Stimulated activated effector memory CD8-positive, alpha-beta T cell treated with anti-CD3 and anti-CD28 coated beads, Interleukin-12 subunit alpha, Interleukin-12 subunit beta, amount 100 ng/mL, for 72 hours (primary cell): ENCODE measurements at regions not wholly inside any gene's neighbourhood (a gene's known extent, or its start where the extent isn't known, plus 50 kb on each side); places are given as distances from the start of the nearest gene placed in this dataset.

ENCODE experiments used
- ATAC-seq: fragments of 150-1000 bp; cut with Tn5 transposase; 2 replicates; pipeline ENCODE4 v1.10.0; 2021
- DNase-seq, 2 donors: peaks; one replicate each; pipeline ENCODE4 v3.0.0; 2021 to 2022; ENCODE audit warnings: low spot score in 2 of 2
- H3K27ac Mint-ChIP-seq: one replicate; pipeline ENCODE4 v1.8.0; 2022; ENCODE audit warnings: mild to moderate bottlenecking, mixed read lengths
- H3K36me3 Mint-ChIP-seq: one replicate; pipeline ENCODE4 v1.8.0; 2022; ENCODE audit warnings: mild to moderate bottlenecking, mixed read lengths
- H3K4me1 Mint-ChIP-seq: one replicate; pipeline ENCODE4 v1.8.0; 2022; ENCODE audit warnings: mixed read lengths
- H3K4me3 Mint-ChIP-seq: one replicate; pipeline ENCODE4 v1.8.0; 2022; ENCODE audit warnings: mild to moderate bottlenecking, mixed read lengths
- H3K9me3 Mint-ChIP-seq: one replicate; pipeline ENCODE4 v1.8.0; 2022; ENCODE audit warnings: mixed read lengths

GRCh38 chr9:124185413-124185812, 72.3 kb upstream of the NEK6 start:
- Mint-ChIP-seq H3K4me1 (peaks cover 18% of the 10 kb centered on the region), H3K36me3 (no peaks in the 10 kb centered on the region), H3K9me3 (no peaks in the 10 kb centered on the region), H3K4me3 (no peak overlapping the region), H3K27ac (no peak overlapping the region)
- DNase-seq (no peak), ATAC-seq (no peak)

GRCh38 chr9:124187311-124187710, 70.4 kb upstream of the NEK6 start:
- Mint-ChIP-seq H3K4me1 (peaks cover 22% of the 10 kb centered on the region), H3K9me3 (no peaks in the 10 kb centered on the region), H3K4me3 (no peak overlapping the region), H3K36me3 (no peaks in the 10 kb centered on the region), H3K27ac (no peak overlapping the region)
- DNase-seq (no peak), ATAC-seq (no peak)

GRCh38 chr9:124188331-124189110, 69.2 kb upstream of the NEK6 start:
- Mint-ChIP-seq H3K4me1 (peaks cover 22% of the 10 kb centered on the region), H3K4me3 (no peak overlapping the region), H3K9me3 (no peaks in the 10 kb centered on the region), H3K36me3 (no peaks in the 10 kb centered on the region), H3K27ac (peak overlapping the region; percentile 5)
- DNase-seq (peak in 1 of 2 donors; percentile 34), ATAC-seq (no peak)

DNA sequence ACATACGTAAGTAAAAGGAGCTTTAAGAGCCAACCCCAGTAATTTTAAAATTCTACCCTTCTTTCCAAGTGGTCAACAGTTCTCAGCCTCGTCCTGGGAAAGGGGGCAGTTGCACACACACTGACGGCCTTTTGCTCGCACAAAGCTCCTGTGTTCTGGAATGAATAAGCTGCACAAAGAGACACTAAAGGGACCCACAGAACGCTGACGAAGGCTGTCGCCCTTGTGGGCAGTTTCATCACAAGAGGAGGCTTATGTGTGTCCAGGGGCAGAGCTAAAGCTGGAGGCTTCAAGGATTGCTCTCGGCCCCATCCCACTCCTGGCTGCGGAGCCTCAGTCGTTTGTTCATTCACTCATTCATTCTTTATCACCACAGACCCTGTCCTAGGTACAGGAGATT, 67.0 kb upstream of the NEK6 start:
- no peak for ATAC-seq
- no peak for DNase-seq
- Mint-ChIP-seq H3K36me3 (no peaks in the 10 kb centered on the region), H3K27ac (no peak overlapping the region), H3K4me1 (peaks cover 22% of the 10 kb centered on the region), H3K4me3 (no peak overlapping the region), H3K9me3 (no peaks in the 10 kb centered on the region)

- peak overlapping the region; percentile 7 for H3K27ac Mint-ChIP-seq
- peaks cover 25% of the 10 kb centered on the region for H3K4me1 Mint-ChIP-seq
- peaks cover 8% of the 10 kb centered on the region for H3K9me3 Mint-ChIP-seq
Observed at GRCh38 chr9:124191691-124192395, 65.9 kb upstream of the NEK6 start.

GRCh38 chr9:124196814-124197176, 61.0 kb upstream of the NEK6 start:
- no peak for DNase-seq
- Mint-ChIP-seq H3K9me3 (peaks cover 10% of the 10 kb centered on the region), H3K36me3 (no peaks in the 10 kb centered on the region), H3K4me1 (peaks cover 38% of the 10 kb centered on the region), H3K4me3 (peak overlapping the region; percentile 45), H3K27ac (peak overlapping the region; percentile 90)
- no peak for ATAC-seq

More at GRCh38 chr9:124191691-124192395, 65.9 kb upstream of the NEK6 start:
- no peaks in the 10 kb centered on the region for H3K36me3 Mint-ChIP-seq
- H3K4me3 Mint-ChIP-seq: no peak overlapping the region
- peak in 1 of 2 donors; percentile 42 for DNase-seq
- no peak for ATAC-seq

GRCh38 chr9:124197177-124198095, 60.3 kb upstream of the NEK6 start:
- H3K4me3 Mint-ChIP-seq: peak overlapping the region; percentile 45
- peaks cover 4% of the 10 kb centered on the region for H3K36me3 Mint-ChIP-seq
- peaks cover 40% of the 10 kb centered on the region for H3K4me1 Mint-ChIP-seq
- DNase-seq: no peak
- ATAC-seq: peak; percentile 77
- H3K9me3 Mint-ChIP-seq: peaks cover 10% of the 10 kb centered on the region
- peak overlapping the region; percentile 90 for H3K27ac Mint-ChIP-seq

- ATAC-seq (no peak), DNase-seq (no peak)
- Mint-ChIP-seq H3K4me1 (peaks cover 49% of the 10 kb centered on the region), H3K27ac (peak overlapping the region; percentile 70), H3K4me3 (no peak overlapping the region), H3K9me3 (peaks cover 10% of the 10 kb centered on the region), H3K36me3 (peaks cover 6% of the 10 kb centered on the region)
Observed at GRCh38 chr9:124198331-124198730, 59.4 kb upstream of the NEK6 start.

GRCh38 chr9:124198948-124199347, 58.8 kb upstream of the NEK6 start:
- peak overlapping the region; percentile 70 for H3K27ac Mint-ChIP-seq
- DNase-seq: no peak
- H3K36me3 Mint-ChIP-seq: peaks cover 6% of the 10 kb centered on the region
- H3K9me3 Mint-ChIP-seq: peaks cover 10% of the 10 kb centered on the region
- peaks cover 55% of the 10 kb centered on the region for H3K4me1 Mint-ChIP-seq
- no peak overlapping the region for H3K4me3 Mint-ChIP-seq
- ATAC-seq: no peak

GRCh38 chr9:124199474-124199873, 58.3 kb upstream of the NEK6 start:
- peaks cover 10% of the 10 kb centered on the region for H3K9me3 Mint-ChIP-seq
- H3K27ac Mint-ChIP-seq: no peak overlapping the region
- no peak for ATAC-seq
- peaks cover 58% of the 10 kb centered on the region for H3K4me1 Mint-ChIP-seq
- H3K4me3 Mint-ChIP-seq: no peak overlapping the region
- peaks cover 6% of the 10 kb centered on the region for H3K36me3 Mint-ChIP-seq
- no peak for DNase-seq

DNA sequence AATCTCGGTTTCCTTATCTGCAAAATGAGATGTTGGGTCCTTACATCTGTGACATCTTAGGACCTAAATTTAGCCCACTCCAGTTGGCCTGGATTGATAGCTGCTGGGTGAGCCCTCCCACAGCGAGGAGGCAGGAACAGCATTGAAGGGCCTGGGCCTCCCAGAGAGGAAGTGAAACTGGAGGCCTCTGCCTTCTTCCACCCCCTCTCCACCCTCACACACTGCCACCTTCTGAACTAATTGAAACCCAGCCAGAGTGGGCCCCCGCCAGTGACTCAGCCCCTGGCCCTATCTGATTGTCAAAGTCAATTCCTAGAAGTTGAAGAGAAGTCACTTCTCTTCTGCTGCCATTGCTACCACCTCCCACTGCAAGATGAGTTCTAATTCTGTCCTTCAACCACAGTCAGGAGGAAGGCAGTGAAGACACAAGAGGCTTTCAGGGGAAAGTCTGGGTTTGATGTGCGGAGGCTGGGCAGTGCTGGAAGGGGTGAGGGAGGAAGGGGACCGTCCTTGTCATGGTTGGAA, 55.2 kb upstream of the NEK6 start:
- H3K27ac Mint-ChIP-seq: peak overlapping the region; percentile 93
- peak; percentile 59 to 89 for DNase-seq
- ATAC-seq: peak; percentile 98
- H3K4me1 Mint-ChIP-seq: peaks cover 69% of the 10 kb centered on the region
- H3K4me3 Mint-ChIP-seq: peak overlapping the region; percentile 63
- peaks cover 6% of the 10 kb centered on the region for H3K36me3 Mint-ChIP-seq
- H3K9me3 Mint-ChIP-seq: no peaks in the 10 kb centered on the region

DNA sequence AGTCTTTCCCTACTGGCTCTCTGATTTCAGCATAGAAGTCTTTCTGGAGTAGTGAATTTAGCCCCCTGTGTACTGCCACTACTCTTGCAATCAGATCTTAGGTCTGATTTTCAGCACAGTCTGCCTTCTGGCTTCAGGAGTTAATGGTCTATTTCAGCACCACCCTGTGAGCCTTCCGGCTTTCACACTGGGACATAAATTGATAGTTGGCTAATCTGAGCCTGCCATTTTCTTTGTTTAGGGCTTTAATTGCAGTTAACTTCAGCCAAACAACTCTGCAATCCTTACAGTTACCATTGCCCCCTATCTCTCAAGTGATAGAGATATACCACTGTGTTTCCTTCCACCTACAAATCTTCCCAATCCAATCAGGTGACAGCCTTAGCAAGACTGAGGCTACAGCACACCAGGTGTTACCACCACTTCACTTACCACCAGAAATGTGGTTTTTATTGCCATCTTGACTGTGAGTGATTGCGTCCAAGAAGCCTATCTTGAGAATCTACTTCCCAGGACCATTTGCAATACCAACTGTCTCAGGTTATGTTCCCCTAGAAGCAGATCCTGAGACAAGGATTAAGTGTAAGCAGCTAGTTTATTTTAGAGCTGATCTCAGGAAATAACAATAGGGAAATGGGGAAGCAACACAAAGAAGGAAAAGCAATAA, 51.9 kb upstream of the NEK6 start:
- H3K36me3 Mint-ChIP-seq: peaks cover 14% of the 10 kb centered on the region
- DNase-seq (no peak), ATAC-seq (no peak)
- peaks cover 78% of the 10 kb centered on the region for H3K4me1 Mint-ChIP-seq
- H3K9me3 Mint-ChIP-seq: no peaks in the 10 kb centered on the region
- H3K4me3 Mint-ChIP-seq: no peak overlapping the region
- no peak overlapping the region for H3K27ac Mint-ChIP-seq

DNA sequence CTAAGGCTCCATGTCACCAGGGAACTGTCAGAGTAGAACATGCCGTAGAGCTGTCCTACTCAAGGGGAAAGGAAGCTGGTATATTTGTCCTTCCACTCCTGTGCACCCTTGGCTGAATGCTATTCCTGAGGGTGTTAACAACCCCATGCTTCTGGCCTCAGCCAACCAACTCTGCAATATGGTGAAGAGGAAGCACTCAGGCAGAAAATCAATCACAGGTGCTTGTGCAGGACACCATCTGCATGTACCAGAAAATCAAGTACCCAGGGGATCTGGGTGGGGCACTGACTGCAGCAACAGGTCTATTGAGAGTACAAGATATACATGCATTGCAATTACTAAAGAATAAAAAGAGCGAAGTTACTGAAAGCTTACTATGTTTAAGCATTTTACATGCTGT, 51.4 kb upstream of the NEK6 start:
- H3K27ac Mint-ChIP-seq: no peak overlapping the region
- H3K36me3 Mint-ChIP-seq: peaks cover 14% of the 10 kb centered on the region

More for the DNA sequence above, 51.4 kb upstream of the NEK6 start:
- DNase-seq (no peak), ATAC-seq (no peak)
- H3K9me3 Mint-ChIP-seq: no peaks in the 10 kb centered on the region
- H3K4me1 Mint-ChIP-seq: peaks cover 79% of the 10 kb centered on the region
- no peak overlapping the region for H3K4me3 Mint-ChIP-seq
